Panc1 (cell line): ENCODE measurements at regions not wholly inside any gene's neighbourhood (a gene's known extent, or its start where the extent isn't known, plus 50 kb on each side); places are given as distances from the start of the nearest gene placed in this dataset.

ENCODE experiments used
- CTCF ChIP-seq: fragments of 450-650 bp; IDR thresholded peaks from 2 replicates; pipeline ENCODE4 v1.5.1; 2017; ENCODE audit warnings: mild to moderate bottlenecking
- POLR2AphosphoS5 ChIP-seq: IDR thresholded peaks from 2 replicates; pipeline ENCODE4 v1.6.1; 2012; ENCODE audit warnings: mild to moderate bottlenecking, low read depth, low read length, moderate library complexity
- SIN3A ChIP-seq: IDR thresholded peaks from 2 replicates; pipeline ENCODE4 v1.6.1; 2012; ENCODE audit warnings: low read depth, mild to moderate bottlenecking, low read length, moderate library complexity, borderline replicate concordance; ENCODE audit not compliant: insufficient read depth

DNA sequence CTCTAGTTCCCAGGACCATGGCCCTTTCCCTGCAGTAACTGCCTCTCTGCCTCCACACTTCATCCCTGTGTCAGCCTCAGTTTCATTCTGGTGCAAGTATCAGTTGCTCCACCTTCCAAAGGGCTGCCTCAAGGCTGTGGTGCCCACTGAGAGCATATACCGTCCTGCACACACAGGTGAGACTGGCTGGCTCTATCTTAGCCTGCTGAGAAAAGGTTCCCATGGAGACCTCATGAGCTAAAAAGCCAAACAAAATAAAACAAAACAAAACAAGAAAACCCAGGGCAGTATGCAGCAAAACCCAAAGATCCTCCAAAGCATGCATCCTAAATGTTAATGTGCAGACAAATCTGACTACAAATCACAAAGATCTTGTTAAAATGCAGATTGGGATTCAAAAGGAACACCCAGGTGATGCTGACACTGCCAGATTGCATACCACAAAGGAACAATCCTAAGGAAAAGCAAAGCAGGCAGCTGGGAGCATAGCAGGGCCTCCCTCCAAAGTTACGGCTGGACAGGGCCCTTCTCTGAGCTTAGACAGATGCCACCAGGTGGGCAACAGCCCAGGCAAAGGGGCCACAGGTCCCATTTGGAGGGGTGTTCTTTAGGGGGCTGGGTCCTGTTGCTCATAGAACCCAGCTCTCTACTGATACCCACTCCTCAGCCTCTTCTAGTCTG, 76.3 kb upstream of the SLCO2A1 start:
- TF ChIP-seq POLR2AphosphoS5 (no peak), CTCF (no peak), SIN3A (no peak)
